HS-5 (cell line): ENCODE measurements at regions not wholly inside any gene's neighbourhood (a gene's known extent, or its start where the extent isn't known, plus 50 kb on each side); places are given as distances from the start of the nearest gene placed in this dataset.

Experiments used
- DNase-seq: peaks from one replicate; pipeline ENCODE4 v3.0.0-alpha.2; 2012; ENCODE audit warnings: low read depth

DNA sequence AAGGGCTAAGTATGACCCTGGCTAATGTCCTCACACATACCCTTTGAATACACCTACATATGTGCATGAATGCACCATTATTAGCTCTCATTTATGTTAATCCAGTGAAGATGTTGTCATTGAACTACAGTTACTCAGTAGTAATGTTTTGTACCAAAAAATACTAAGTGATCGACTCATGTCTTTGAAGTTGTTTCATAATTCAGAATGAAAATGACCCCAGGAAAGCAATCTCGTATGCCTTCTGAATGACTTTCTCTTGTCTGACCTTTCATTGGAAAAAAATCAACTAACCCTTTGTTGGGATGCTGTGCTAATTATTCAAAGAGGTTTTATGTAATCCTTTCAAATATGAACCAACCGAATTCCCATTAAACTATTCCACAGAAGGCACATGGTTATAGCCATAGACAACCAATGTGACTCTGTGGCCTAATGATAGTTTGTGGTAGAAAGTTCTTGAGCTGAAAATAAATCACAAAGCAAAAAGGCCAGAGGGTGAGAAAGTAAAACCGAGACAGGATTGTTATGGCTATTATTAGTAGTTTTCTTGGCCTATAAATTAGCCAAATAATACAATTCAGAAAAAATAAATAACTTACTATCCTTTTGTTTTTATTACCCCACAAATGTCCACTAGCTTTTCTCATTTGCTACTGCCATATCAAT, 86.8 kb upstream of the STARD13 start:
- no peak for DNase-seq

DNA sequence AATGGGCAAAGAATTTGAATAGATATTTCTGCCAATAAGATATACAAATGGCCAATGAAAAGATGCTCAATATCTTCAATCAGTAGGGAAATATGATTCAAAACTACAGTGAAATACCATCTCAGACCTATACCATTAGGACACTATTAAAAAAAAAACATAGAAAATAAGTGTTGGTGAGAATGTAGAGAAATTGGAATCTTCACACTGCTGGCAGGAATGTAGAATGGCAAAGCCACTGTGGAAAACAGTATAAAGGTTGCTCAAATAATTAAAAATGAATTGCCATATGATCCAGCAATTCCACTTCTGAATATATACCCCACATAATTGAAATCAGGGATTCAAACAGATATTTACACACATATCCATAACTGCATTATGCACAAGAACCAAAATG, 88.1 kb upstream of the STARD13 start:
- DNase-seq = no peak

DNA sequence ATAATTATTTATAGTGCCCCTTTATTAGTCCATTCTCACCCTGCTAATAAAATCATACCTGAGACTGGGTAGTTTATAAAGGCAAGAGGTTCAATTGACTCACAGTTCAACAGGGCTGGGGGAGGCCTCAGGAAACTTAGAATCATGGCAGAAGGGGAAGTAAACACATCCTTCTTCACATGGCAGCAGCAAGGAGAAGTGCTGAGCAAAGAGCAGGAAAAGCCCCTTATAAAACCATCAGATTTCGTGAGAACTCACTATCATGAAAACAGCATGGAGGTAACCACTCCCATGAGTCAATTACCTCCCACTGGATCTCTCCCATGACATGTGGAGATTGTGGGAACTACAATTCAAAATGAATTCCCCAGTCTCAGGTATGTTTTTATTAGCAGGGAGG, 89.9 kb upstream of the STARD13 start:
- no peak for DNase-seq

DNA sequence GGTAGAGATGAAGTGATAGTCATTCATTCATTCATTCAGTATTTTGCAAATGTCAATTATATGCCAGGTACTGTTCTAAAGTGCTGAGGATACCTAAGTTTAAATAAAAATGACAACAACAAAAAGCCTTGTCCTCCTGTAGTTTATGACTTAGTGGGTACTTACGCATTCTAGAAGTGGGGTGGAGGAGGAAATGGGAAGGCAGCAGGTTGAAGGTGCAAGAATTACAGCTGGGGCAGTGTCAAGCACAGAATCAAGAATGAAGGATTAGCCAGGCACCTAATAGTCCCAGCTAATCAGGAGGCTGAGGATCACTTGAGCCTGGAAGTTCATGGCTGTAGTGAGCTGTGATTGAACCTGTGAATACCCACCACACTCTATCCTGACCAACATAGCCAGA, 90.7 kb upstream of the STARD13 start:
- no peak for DNase-seq

DNA sequence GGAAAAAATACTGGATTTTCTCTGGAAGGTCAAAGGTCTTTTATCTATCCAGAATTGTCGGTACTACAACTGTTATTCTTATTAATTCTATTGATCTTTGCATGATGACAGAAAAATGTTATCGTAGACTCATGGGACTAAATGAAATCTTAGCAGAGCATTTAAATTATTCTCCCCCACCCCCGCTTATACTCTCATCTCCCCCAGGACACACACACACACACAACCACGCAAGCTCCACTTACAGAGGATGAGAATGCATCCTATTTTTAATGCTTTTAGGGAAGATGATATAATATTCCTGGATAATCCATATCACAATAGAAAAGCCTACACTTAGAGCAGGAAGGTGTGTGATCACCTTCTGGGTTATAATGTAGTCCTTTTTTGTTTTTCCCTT, 91.9 kb upstream of the STARD13 start:
- no peak for DNase-seq

DNA sequence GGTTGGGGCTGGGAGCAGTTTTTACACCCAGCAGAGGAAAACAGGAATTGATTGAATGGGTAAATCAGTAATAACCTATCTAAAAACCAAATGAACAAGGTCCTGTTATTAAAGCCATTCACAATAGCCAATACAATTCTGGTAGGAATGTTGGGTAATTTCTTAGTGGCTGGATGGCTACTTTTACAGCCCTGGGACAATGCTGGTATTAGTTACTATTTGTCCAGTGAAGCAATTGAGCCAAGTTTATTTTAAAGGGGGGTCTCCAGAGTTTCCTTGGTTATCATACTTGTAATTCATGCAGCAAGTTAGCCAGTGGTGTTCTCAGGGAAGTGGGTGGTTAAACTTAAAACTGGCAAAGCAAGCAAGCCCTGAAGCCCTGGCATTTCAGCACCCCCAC, 92.3 kb upstream of the STARD13 start:
- DNase-seq = no peak

DNA sequence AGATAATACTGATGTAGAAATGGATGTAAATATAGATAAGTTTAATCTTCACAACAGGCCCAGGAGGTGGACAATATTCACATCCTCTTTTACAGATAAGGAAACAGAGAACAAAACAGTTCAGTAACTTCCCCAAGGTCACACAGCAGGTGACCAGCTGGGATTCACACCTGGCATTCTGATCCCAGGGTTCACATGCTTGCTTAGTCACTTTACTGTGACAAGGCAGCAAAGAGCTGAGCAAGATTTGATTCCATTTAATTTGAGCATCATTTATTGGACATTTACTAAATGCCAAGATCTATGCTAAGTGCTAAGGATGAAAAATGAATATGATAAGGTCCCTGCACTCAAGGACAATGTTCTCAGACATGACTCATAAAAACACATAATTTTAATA, 94.1 kb upstream of the STARD13 start:
- no peak for DNase-seq

DNA sequence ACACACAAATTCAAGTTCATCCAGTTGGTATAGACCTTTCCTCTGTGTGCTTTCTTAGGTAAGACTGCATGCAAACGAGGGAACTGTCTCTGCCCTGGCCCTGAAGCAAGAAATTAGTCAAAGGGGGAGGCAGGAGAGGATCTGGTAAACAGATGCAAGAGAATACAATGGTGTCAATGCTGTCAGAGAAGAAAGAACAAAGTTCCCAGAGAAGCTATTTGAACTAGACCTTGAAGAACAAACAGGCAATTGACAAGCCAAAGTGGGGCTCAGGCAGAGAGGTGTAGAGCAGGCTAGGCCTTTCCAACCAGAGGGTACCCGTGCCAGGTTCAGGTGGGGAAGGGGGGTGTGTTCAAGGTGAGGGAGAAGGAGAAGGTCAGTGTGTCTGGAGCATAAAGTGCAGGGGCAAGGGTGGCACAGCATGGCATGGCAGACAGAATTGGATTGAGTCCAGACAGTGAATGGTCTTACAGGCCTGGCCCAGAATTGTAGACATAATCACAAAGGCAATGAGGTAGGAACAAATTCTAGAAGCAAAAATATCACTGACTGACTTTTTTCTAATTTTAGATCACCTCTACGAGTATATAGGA, 95.0 kb upstream of the STARD13 start:
- no peak for DNase-seq

DNA sequence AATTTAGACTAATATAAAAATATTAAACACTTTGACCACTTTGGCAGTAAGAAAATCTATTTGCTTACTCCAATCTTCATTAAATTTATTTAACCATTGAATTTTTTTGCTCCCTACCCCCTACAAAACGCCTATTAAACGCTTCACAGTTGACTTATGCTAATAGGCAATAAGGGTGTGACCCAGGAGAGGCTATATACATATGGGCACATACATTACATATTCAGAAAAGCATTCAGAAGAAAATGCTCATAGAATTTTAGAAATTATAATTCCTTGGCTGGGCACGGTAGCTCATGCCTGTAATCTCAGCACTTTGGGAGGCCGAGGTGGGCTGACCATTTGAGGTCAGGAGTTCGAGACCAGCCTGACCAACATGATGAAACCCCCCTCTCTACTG, 95.6 kb upstream of the STARD13 start:
- no peak for DNase-seq

DNA sequence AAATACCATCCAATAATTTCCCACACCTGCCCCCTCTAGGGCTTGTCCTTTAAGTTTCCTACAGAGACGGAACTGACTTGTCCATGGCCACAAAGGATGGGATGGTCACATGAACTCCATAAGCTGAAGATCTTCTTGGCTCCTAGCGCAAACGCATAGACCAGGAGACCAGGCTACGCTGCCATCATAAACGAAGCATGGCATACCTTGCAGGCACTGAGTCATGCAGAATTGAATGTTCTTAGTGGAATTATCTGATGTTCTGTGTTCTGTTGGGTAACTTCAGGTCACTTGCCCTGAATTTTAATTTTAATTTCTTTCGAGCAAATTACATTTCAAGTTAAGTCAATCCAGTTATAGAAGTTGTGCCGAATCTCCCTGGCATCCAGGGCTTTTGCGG, 96.4 kb upstream of the STARD13 start:
- DNase-seq = no peak

DNA sequence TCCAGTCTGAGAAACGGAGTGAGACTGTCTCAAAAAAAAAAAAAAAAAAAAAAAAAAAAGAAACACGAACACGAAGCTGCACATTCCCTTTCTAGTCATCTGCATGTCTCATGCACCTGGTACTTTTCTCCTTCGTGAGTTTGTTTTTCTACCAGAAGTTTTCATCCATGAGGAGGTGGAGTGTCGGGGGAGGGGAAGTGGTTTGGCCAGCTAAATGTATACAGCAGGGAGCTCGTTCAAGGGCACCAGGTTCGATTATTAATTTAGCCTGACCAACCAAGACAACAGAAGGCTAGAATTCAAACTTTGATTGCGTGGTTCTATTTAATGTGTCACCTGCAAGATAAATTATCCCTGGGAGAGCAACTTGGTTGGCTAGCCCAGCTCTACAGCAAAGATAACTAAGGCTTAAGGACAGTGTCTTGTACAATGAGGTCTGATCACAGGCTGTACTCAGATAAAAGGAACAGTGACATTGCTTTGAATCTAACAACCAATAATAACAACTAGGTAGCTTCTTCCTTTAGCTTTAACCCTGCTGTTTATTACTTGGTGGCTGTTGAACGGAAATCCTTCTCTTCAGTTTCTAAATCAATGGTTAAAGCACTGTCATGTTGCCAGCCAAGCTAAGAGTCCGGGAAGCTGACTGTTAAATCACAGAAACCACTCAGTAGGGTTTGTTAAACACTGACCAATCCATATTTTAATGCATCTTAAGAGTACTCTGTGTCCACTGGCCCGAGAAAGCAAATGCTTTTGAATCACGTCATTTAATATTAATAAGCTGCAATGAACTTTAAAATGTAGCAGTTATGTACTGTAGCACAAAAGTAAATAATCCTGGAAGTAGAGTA, 98.4 kb upstream of the STARD13 start:
- DNase-seq = no peak

DNA sequence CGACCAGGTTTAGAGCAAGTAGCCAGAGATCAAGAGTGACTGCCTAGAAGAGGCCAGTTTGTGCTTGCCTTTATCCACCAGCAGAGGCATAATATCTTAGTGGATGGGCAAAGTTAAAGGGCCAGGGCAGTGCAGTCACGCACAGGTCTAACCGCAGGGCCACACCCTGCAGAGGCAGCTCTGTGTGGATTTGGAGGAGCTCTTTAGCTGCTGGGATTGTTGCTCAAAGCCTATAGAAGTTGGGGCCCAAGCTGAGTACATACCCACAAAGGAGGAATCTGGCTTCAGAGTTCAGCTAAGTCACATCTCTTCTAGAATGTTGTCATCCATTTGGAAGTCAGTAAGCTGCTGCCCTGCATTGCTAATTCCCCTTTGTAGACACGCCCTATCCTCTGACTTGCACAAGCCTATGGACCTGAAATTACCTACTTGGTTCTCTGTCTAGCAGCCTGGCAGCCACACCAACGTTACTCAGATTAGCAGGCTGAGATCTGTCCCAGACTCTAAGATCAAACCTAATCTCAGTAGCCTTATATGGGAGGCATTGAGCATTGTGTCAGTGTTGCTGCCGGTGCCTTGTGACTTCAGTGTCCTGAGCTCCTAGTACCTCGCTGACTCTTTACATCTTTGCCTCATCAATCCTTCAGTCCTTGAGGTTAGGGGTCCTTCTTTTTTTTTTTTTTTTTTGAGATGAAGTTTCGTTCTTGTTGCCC, 102.9 kb upstream of the STARD13 start:
- DNase-seq = no peak

DNA sequence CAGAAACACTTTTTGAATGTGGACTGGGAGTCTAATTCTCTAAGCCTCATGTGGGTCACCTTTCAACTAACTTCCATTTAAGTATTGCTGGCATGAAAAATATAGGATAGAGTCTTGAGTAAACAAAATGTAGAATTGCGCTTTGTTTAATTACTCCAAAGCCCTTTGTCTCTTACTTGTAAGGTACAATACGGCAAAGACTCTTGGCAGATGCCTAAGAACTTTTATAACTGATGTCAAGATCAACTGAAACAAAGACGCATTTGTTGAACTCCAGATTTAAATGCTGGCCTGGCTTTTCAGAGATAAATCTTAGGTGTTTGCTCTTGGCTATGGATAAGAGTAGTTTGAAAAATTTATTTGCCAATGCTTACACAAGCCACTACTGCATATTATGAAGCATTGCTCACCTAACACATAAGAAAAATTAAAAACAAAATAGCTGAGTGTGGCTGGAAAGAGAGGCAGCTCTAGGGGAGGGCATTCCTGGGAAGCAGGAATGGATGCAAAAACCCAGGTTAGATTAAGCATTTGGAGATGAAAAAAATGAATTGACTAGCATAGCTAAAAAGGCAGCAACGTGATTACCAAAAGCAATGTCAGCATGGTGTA, 107.3 kb upstream of the STARD13 start:
- no peak for DNase-seq

DNA sequence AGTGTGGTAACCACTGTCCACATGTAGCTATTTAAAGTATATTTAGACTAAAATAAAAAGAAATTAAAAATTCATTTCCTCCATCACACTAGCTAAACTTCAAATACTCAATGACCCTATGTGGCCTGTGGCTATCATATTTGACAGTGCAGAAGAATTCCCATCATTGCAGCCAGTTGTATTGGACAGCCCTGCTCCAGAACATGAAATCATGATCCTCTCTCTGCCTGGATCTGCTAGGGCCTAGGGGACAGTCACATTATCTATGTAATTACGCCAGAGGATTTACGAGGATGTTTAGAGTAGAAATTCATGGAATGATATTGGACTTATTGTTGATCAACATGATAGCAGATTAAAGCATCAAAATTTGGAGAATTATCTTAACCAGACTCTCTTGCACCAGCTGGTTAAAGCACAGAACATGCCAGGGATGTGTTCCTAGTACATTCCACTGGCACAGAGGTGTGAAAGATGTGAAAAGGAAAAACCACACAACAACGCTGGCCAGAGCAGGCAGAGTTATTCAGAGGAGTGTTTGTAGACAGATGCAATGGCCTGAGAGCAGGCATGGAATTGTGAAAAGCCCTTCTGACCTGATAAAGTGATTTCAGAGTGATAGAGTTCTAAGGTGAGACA, 108.9 kb upstream of the STARD13 start:
- DNase-seq = no peak

DNA sequence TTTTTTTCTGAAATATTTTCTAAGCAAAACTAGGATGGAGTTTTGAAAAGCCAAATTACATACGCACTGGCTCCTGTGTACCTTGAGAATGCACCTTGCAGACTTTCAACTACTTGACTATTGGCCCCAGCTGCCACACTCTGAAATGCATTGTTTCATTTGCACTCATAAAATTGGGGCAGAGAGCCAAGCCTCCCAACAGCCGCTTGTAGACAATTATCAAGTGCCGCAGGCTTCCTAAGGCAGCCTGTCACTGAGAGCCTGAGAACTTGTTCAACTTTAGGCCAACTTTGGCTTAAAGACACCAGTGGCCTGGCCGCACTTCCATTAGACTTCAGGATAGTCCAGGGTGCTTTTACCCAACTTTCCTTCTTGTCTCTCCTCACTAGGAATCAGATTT, 115.7 kb upstream of the STARD13 start:
- DNase-seq = no peak

DNA sequence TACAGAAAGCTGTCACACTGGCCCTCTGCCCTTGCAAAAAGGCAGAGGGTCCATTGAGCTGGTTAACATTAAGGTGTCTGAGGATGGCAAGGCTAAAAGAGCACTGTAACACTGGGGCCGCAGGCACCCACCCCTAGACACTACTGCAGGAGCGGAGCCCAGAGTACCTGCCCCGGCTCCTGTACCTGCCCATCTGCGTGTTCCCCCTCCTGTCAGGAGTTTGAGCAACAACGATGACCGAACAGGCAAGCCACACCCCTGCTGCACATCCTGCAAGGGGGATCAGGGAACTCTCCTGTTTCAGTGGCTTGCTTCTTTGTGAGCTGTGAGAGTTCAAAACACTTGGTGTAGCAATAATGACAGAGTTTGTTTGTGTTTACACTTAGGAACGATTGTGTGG, 117.4 kb upstream of the STARD13 start:
- DNase-seq = no peak

DNA sequence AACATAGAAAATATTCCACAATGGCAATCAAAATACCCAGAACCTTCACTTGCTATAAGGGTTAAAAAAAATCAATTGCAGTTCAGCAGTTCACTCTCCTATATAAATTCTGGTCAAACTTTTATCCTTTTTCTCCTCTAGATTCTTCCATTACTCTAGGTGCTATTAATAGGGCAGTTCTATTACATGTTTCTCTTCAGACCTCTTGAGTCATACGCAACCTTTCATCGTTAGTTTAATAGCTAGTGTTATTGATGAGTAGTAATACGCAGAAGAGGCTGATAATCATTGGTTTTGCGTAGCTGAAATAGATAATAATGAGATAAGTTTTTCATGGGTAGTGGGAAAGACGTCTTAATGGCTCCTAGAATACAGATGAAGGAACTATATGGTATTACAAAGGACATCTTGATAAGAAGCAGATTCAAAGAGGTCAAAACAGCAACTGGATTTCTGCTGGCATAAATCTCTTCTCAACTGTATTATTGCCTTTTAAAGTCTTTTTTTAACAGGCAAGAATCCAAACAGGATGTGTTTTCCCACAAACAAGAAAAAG, 118.3 kb upstream of the STARD13 start:
- no peak for DNase-seq

DNA sequence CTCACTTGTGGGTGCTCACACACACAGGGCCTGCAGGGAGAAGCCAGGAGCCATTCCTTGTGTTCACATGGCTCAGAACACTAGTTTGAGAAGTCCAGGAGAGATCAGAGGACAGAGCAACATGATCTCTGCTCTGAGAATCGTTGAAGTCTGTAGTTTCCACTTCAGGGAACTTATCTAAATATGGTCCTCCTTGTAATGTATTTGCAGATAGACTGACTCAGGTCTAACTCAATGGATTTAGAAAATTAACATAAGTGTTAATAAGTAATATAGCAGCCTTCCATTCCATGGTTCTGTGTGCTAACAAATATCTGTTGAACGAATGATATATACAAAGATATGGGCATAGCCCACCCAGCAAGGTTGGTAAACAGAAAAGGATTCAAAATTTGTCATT, 119.8 kb upstream of the STARD13 start:
- no peak for DNase-seq

DNA sequence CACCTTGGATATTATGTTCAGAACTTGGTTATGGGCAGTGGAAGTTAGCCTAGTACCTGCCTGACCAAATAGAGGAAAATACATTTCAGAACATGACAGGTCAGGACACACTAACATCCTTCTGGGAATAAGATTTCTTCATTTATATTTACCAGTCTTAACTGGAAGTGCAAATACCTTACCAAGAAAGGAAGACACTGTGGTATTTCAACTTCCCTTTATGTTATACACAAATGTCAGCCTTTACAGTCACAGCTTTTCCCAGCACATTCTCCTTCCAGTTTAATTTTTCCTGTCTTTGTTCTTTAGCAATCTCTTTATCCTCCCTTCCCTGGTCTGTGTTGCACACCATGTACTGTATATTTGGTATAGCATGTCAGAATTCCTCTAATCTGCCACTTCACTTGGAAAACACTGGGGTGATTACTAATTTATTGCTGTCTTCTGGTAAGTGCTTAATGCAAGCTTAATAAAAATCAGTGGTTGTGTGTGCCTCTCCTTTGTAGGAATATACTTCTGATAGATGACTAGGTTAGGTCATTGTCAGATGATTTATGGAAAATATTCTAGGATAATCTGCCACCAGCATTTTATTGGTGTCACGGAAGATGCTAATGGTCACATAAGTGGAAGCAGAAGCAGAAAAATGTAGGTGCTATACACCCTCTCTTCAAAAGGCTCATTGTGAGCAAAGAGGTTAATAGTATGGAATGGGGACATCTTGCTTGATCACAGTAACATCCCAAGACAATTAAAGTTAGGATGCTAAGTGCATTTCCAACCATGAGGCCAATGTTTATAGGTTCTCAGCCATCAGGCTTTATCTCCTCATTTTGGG, 124.3 kb upstream of the STARD13 start:
- no peak for DNase-seq

DNA sequence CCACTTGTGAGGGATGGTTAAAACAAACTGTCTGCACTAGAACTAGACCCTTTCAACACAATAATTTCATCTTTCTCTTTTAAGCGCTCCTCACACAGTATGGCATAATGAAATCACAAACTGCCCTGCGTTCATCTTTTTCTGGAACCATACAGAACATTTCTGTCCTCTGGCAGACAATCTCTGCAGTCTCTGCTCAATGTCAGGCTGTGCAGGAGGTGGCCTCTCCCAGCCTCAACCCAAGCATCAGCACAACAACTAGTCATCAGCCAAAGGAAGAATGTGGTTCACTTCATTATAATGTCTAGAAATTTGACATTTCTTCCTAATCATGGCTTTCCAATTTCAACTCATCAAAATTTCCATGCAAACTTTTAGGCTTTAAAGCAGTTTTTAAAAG, 125.1 kb upstream of the STARD13 start:
- DNase-seq = no peak

DNA sequence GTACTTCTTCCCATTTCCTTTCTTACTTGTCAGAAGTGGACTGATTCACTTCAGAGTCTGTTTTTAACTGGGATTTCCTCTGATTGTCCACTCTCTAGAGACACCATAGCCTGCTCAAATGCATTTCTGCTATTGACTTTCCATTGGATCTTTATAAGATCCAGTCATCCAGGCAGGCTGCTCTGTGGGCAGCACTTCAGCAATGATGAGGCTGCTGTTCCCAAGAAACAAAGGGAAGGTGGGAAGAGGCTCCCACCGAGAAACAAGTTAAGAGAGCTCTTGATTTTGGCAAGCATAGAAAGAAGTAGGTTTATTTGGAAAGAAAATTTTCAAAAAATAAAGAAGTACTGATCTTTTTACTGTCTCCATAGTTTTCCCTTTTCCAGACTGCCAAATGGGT, 125.8 kb upstream of the STARD13 start:
- no peak for DNase-seq
